HUES48 (cell line): ENCODE measurements at regions not wholly inside any gene's neighbourhood (a gene's known extent, or its start where the extent isn't known, plus 50 kb on each side); places are given as distances from the start of the nearest gene placed in this dataset.

Experiments
- H3K27ac ChIP-seq: one replicate; pipeline ENCODE4 v1.7.0; 2013; ENCODE audit warnings: low read depth, low read length, inconsistent platforms
- H3K27me3 ChIP-seq: 2 replicates; pipeline ENCODE4 v1.6.1; 2013; ENCODE audit warnings: mild to moderate bottlenecking, low read length; ENCODE audit not compliant: control insufficient read depth, insufficient read depth
- H3K36me3 ChIP-seq: 2 replicates; pipeline ENCODE4 v1.6.1; 2013; ENCODE audit warnings: low read length; ENCODE audit not compliant: control insufficient read depth, insufficient read depth
- H3K4me1 ChIP-seq: 2 replicates; pipeline ENCODE4 v1.6.1; 2013; ENCODE audit warnings: mild to moderate bottlenecking, low read length; ENCODE audit not compliant: control insufficient read depth, insufficient read depth
- H3K4me3 ChIP-seq: 2 replicates; pipeline ENCODE4 v1.5.1; 2013; ENCODE audit warnings: mild to moderate bottlenecking, low read depth, low read length
- H3K9ac ChIP-seq: 2 replicates; pipeline ENCODE4 v1.6.1; 2013; ENCODE audit warnings: mild to moderate bottlenecking, low read depth, low read length, moderate library complexity
- H3K9me3 ChIP-seq: 2 replicates; pipeline ENCODE4 v1.6.1; 2013; ENCODE audit warnings: low read length; ENCODE audit not compliant: control insufficient read depth, insufficient read depth

- Histone ChIP-seq H3K4me3 (no peak overlapping the region), H3K27me3 (no peaks in the 10 kb centered on the region), H3K27ac (no peak overlapping the region), H3K9me3 (no peaks in the 10 kb centered on the region), H3K36me3 (no peaks in the 10 kb centered on the region), H3K9ac (no peak overlapping the region), H3K4me1 (peaks cover 14% of the 10 kb centered on the region)
Measured at GRCh38 chr2:139314059-139314458, 533.9 kb upstream of the NXPH2 start.

GRCh38 chr2:139296672-139297209 is 516.6 kb upstream of the NXPH2 start:
- Histone ChIP-seq H3K27ac (no peak overlapping the region), H3K9me3 (no peaks in the 10 kb centered on the region), H3K9ac (no peak overlapping the region), H3K4me1 (no peaks in the 10 kb centered on the region), H3K36me3 (no peaks in the 10 kb centered on the region), H3K4me3 (no peak overlapping the region), H3K27me3 (no peaks in the 10 kb centered on the region)

- H3K9ac ChIP-seq = no peak overlapping the region
- no peaks in the 10 kb centered on the region for H3K9me3 ChIP-seq
- H3K27me3 ChIP-seq = no peaks in the 10 kb centered on the region
- no peak overlapping the region for H3K4me3 ChIP-seq
- H3K4me1 ChIP-seq = no peaks in the 10 kb centered on the region
- no peaks in the 10 kb centered on the region for H3K36me3 ChIP-seq
- no peak overlapping the region for H3K27ac ChIP-seq
Measured at GRCh38 chr2:139293992-139294548, 513.9 kb upstream of the NXPH2 start.

- Histone ChIP-seq H3K27ac (no peak overlapping the region), H3K27me3 (no peaks in the 10 kb centered on the region), H3K4me1 (no peaks in the 10 kb centered on the region), H3K36me3 (no peaks in the 10 kb centered on the region), H3K9me3 (no peaks in the 10 kb centered on the region), H3K4me3 (no peak overlapping the region), H3K9ac (no peak overlapping the region)
Measured at GRCh38 chr2:139281124-139281523, 500.9 kb upstream of the NXPH2 start.

- Histone ChIP-seq H3K27me3 (no peaks in the 10 kb centered on the region), H3K4me1 (peaks cover 6% of the 10 kb centered on the region; the same call in 1 of the 2 replicates), H3K27ac (no peak overlapping the region), H3K4me3 (no peak overlapping the region), H3K36me3 (no peaks in the 10 kb centered on the region), H3K9me3 (no peaks in the 10 kb centered on the region), H3K9ac (no peak overlapping the region)
Measured at GRCh38 chr2:139271879-139272278, 491.7 kb upstream of the NXPH2 start.

- H3K27ac ChIP-seq = no peak overlapping the region
- no peak overlapping the region for H3K4me3 ChIP-seq
- H3K9me3 ChIP-seq = no peaks in the 10 kb centered on the region
- peaks cover 6% of the 10 kb centered on the region; the same call in 1 of the 2 replicates for H3K4me1 ChIP-seq
- no peaks in the 10 kb centered on the region for H3K36me3 ChIP-seq
- no peaks in the 10 kb centered on the region for H3K27me3 ChIP-seq
- no peak overlapping the region for H3K9ac ChIP-seq
Measured at GRCh38 chr2:139271149-139271548, 491.0 kb upstream of the NXPH2 start.

GRCh38 chr2:139260052-139260430 is 479.9 kb upstream of the NXPH2 start:
- H3K9me3 ChIP-seq = no peaks in the 10 kb centered on the region
- no peaks in the 10 kb centered on the region for H3K4me1 ChIP-seq
- H3K36me3 ChIP-seq = no peaks in the 10 kb centered on the region
- no peaks in the 10 kb centered on the region for H3K27me3 ChIP-seq
- no peak overlapping the region for H3K27ac ChIP-seq
- H3K9ac ChIP-seq = no peak overlapping the region
- H3K4me3 ChIP-seq = no peak overlapping the region

- H3K4me3 ChIP-seq = no peak overlapping the region
- no peaks in the 10 kb centered on the region for H3K4me1 ChIP-seq
- H3K9me3 ChIP-seq = no peaks in the 10 kb centered on the region
- H3K9ac ChIP-seq = no peak overlapping the region
- no peaks in the 10 kb centered on the region for H3K36me3 ChIP-seq
- no peak overlapping the region for H3K27ac ChIP-seq
- no peaks in the 10 kb centered on the region for H3K27me3 ChIP-seq
Measured at GRCh38 chr2:139259422-139260051, 479.3 kb upstream of the NXPH2 start.

- H3K9ac ChIP-seq = no peak overlapping the region
- no peaks in the 10 kb centered on the region for H3K4me1 ChIP-seq
- H3K9me3 ChIP-seq = no peaks in the 10 kb centered on the region
- no peak overlapping the region for H3K4me3 ChIP-seq
- H3K27me3 ChIP-seq = no peaks in the 10 kb centered on the region
- H3K36me3 ChIP-seq = no peaks in the 10 kb centered on the region
- H3K27ac ChIP-seq = no peak overlapping the region
Measured at GRCh38 chr2:139241286-139241685, 461.1 kb upstream of the NXPH2 start.

GRCh38 chr2:139237023-139237422 is 456.8 kb upstream of the NXPH2 start:
- Histone ChIP-seq H3K9ac (no peak overlapping the region), H3K4me1 (peaks cover 6% of the 10 kb centered on the region; the same call in 1 of the 2 replicates), H3K9me3 (no peaks in the 10 kb centered on the region), H3K36me3 (no peaks in the 10 kb centered on the region), H3K27me3 (no peaks in the 10 kb centered on the region), H3K4me3 (no peak overlapping the region), H3K27ac (no peak overlapping the region)

- Histone ChIP-seq H3K36me3 (no peaks in the 10 kb centered on the region), H3K4me3 (no peak overlapping the region), H3K9ac (no peak overlapping the region), H3K27ac (no peak overlapping the region), H3K9me3 (no peaks in the 10 kb centered on the region), H3K4me1 (peaks cover 6% of the 10 kb centered on the region; the same call in 1 of the 2 replicates), H3K27me3 (no peaks in the 10 kb centered on the region)
Measured at GRCh38 chr2:139230881-139231280, 450.7 kb upstream of the NXPH2 start.
